Esophagus muscularis mucosa (tissue), 4 donors: ENCODE measurements at regions not wholly inside any gene's neighbourhood (a gene's known extent, or its start where the extent isn't known, plus 50 kb on each side); places are given as distances from the start of the nearest gene placed in this dataset.

Experiments
- DNase-seq: peaks from one replicate; pipeline ENCODE4 v3.0.0-alpha.2; 2017; ENCODE audit errors: extremely low spot score
- H3K27ac ChIP-seq, 4 donors: fragments of 200-600 bp; sonication (generic); replicated peaks in 1 of 4; 1 replicate in 3 of 4; 2 replicates in 1 of 4; pipeline ENCODE4 v1.5.1; 2016 to 2019; ENCODE audit warnings: mild to moderate bottlenecking in 1 of 4
- H3K27me3 ChIP-seq, 4 donors: fragments of 200-600 bp; sonication (generic); one replicate each; pipeline versions ENCODE4 v1.5.1 to v1.6.0; 2016 to 2019
- H3K36me3 ChIP-seq, 4 donors: fragments of 200-600 bp; sonication (generic); one replicate each; pipeline ENCODE4 v1.5.1; 2016 to 2019
- H3K4me1 ChIP-seq, 4 donors: fragments of 200-600 bp; sonication (generic); one replicate each; pipeline ENCODE4 v1.5.1; 2016 to 2019
- H3K4me3 ChIP-seq, 4 donors: fragments of 200-600 bp; sonication (generic); 1 replicate in 2 of 4; 2 replicates in 2 of 4; pipeline ENCODE4 v1.5.1; 2016 to 2019; ENCODE audit warnings: mild to moderate bottlenecking in 4 of 4, moderate library complexity in 1 of 4
- H3K9me3 ChIP-seq, 4 donors: fragments of 200-600 bp; sonication (generic); 1 replicate in 3 of 4; 2 replicates in 1 of 4; pipeline ENCODE4 v1.5.1; 2016 to 2019
- CTCF ChIP-seq, 3 experiments: fragments of 200-600 bp in 2 of 3; fragments of 450-650 bp in 1 of 3; sonication (generic) in 2 of 3; IDR thresholded peaks; one replicate each; pipeline ENCODE4 v1.5.1; 2017 to 2019; ENCODE audit warnings: antibody characterized with exemption in 3 of 3, mild to moderate bottlenecking in 2 of 3, moderate library complexity in 1 of 3
- EP300 ChIP-seq: sonication (generic); formaldehyde crosslinking; IDR thresholded peaks from one replicate; pipeline ENCODE4 v1.6.1; 2017; ENCODE audit warnings: antibody characterized with exemption
- POLR2A ChIP-seq: fragments of 450-650 bp; IDR thresholded peaks from one replicate; pipeline ENCODE4 v1.6.1; 2017; ENCODE audit warnings: antibody characterized with exemption, moderate library complexity, mild to moderate bottlenecking, low read depth
- POLR2AphosphoS5 ChIP-seq, 2 donors: sonication (generic); formaldehyde crosslinking; IDR thresholded peaks; one replicate each; pipeline ENCODE4 v1.6.1; 2017; ENCODE audit warnings: antibody characterized with exemption in 2 of 2
- WGBS: methylation state at CpG from one replicate; pipeline ENCODE4 v1.1.5; 2018; 5-methylcytosine and 5-hydroxymethylcytosine counted together
- intact Hi-C: fragments of 100-400 bp; cut with DNase I; formaldehyde crosslinking; loops from one replicate; pipeline ENCODE4 v1.15.1; 2023

GRCh38 chr11:37422511-37422910 is 824.5 kb upstream of the RAG2 start:
- H3K36me3 ChIP-seq: no peaks in the 10 kb centered on the region
- no peaks in the 10 kb centered on the region for H3K9me3 ChIP-seq
- H3K27me3 ChIP-seq: no peaks in the 10 kb centered on the region
- no peak overlapping the region for H3K4me3 ChIP-seq
- intact Hi-C loops: no loop called here
- no peak overlapping the region for H3K27ac ChIP-seq
- H3K4me1 ChIP-seq: no peaks in the 10 kb centered on the region
- no peak for TF ChIP-seq CTCF (IDR thresholded peaks at IDR 0.05)
- no peak for TF ChIP-seq POLR2A
- no peak for TF ChIP-seq POLR2AphosphoS5 (IDR thresholded peaks at IDR 0.05)
- DNase-seq: no peak

GRCh38 chr11:37411289-37411688 is 813.3 kb upstream of the RAG2 start:
- TF ChIP-seq CTCF (IDR thresholded peaks at IDR 0.05) (no peak), POLR2AphosphoS5 (IDR thresholded peaks at IDR 0.05) (no peak), POLR2A (no peak), EP300 (no peak)
- DNase-seq: no peak
- WGBS: 87% methylated on average over 4 of the region's 4 CpGs
- Histone ChIP-seq H3K9me3 (no peaks in the 10 kb centered on the region), H3K36me3 (no peaks in the 10 kb centered on the region), H3K4me1 (no peaks in the 10 kb centered on the region), H3K27ac (no peak overlapping the region), H3K4me3 (no peak overlapping the region), H3K27me3 (no peaks in the 10 kb centered on the region)
- intact Hi-C loops: no loop called here

GRCh38 chr11:37409124-37409523 is 811.1 kb upstream of the RAG2 start:
- no peak for DNase-seq
- intact Hi-C loops: no loop called here
- no peak for TF ChIP-seq EP300
- TF ChIP-seq POLR2A: no peak
- no peak for TF ChIP-seq POLR2AphosphoS5 (IDR thresholded peaks at IDR 0.05)
- no peak for TF ChIP-seq CTCF (IDR thresholded peaks at IDR 0.05)
- Histone ChIP-seq H3K9me3 (no peaks in the 10 kb centered on the region), H3K36me3 (no peaks in the 10 kb centered on the region), H3K27ac (no peak overlapping the region), H3K27me3 (no peaks in the 10 kb centered on the region), H3K4me3 (no peak overlapping the region), H3K4me1 (no peaks in the 10 kb centered on the region)

- Histone ChIP-seq H3K27me3 (no peaks in the 10 kb centered on the region), H3K9me3 (no peaks in the 10 kb centered on the region), H3K27ac (no peak overlapping the region), H3K4me3 (no peak overlapping the region), H3K36me3 (no peaks in the 10 kb centered on the region), H3K4me1 (no peaks in the 10 kb centered on the region)
- intact Hi-C loops: no loop called here
- no peak for TF ChIP-seq POLR2A
- TF ChIP-seq POLR2AphosphoS5 (IDR thresholded peaks at IDR 0.05): no peak
- no peak for TF ChIP-seq CTCF (IDR thresholded peaks at IDR 0.05)
- TF ChIP-seq EP300: no peak
- DNase-seq: no peak
- 87% methylated on average over 2 of the region's 2 CpGs for WGBS
These were observed 809.4 kb upstream of the RAG2 start for GRCh38 chr11:37407461-37407860.

- 26% methylated on average over 1 of the region's 1 CpG for WGBS
- Histone ChIP-seq H3K36me3 (no peaks in the 10 kb centered on the region), H3K4me3 (no peak overlapping the region), H3K9me3 (no peaks in the 10 kb centered on the region), H3K27ac (no peak overlapping the region), H3K4me1 (no peaks in the 10 kb centered on the region), H3K27me3 (no peaks in the 10 kb centered on the region)
- no peak for TF ChIP-seq POLR2A
- TF ChIP-seq EP300: no peak
- no peak for TF ChIP-seq POLR2AphosphoS5 (IDR thresholded peaks at IDR 0.05)
- TF ChIP-seq CTCF (IDR thresholded peaks at IDR 0.05): no peak
- no peak for DNase-seq
- intact Hi-C loops: no loop called here
These were observed 808.6 kb upstream of the RAG2 start for GRCh38 chr11:37406651-37407050.
